H9 (cell line): ENCODE measurements at regions not wholly inside any gene's neighbourhood (a gene's known extent, or its start where the extent isn't known, plus 50 kb on each side); places are given as distances from the start of the nearest gene placed in this dataset.

Experiments
- DNase-seq: peaks from one replicate; pipeline ENCODE4 v3.0.0-alpha.2; 2017
- H2AFZ ChIP-seq: one replicate; pipeline ENCODE4 v1.6.1; 2013; ENCODE audit warnings: mild to moderate bottlenecking, low read length, control low read depth, moderate library complexity
- H2AK5ac ChIP-seq: 2 replicates; pipeline ENCODE4 v1.6.1; 2013; ENCODE audit warnings: low read length, control low read depth, mixed read lengths; ENCODE audit not compliant: insufficient read length
- H2BK120ac ChIP-seq: one replicate; pipeline ENCODE4 v1.6.1; 2013; ENCODE audit warnings: low read depth, mild to moderate bottlenecking, low read length, control low read depth, inconsistent platforms; ENCODE audit not compliant: poor library complexity, severe bottlenecking
- H2BK12ac ChIP-seq: 2 replicates; pipeline ENCODE4 v1.6.1; 2013; ENCODE audit warnings: low read length, control low read depth, mixed read lengths, low read depth; ENCODE audit not compliant: insufficient read length
- H2BK15ac ChIP-seq: 2 replicates; pipeline ENCODE4 v1.6.1; 2013; ENCODE audit warnings: low read depth, low read length, control low read depth
- H2BK20ac ChIP-seq: one replicate; pipeline ENCODE4 v1.6.1; 2013; ENCODE audit warnings: low read depth, mild to moderate bottlenecking, low read length, control low read depth, inconsistent platforms; ENCODE audit not compliant: poor library complexity, severe bottlenecking
- H2BK5ac ChIP-seq: 2 replicates; pipeline ENCODE4 v1.6.1; 2013; ENCODE audit warnings: low read length, control low read depth, mixed read lengths; ENCODE audit not compliant: insufficient read length
- H3K14ac ChIP-seq: 2 replicates; pipeline ENCODE4 v1.6.1; 2013; ENCODE audit warnings: low read length, control low read depth; ENCODE audit not compliant: insufficient read depth
- H3K18ac ChIP-seq: 2 replicates; pipeline ENCODE4 v1.6.1; 2013; ENCODE audit warnings: low read depth, mild to moderate bottlenecking, mixed read lengths, low read length, control low read depth; ENCODE audit not compliant: insufficient read length
- H3K23ac ChIP-seq: 2 replicates; pipeline ENCODE4 v1.6.1; 2013; ENCODE audit warnings: low read length, control low read depth, mixed read lengths, low read depth; ENCODE audit not compliant: insufficient read length
- H3K23me2 ChIP-seq: 2 replicates; pipeline ENCODE4 v1.6.1; 2013; ENCODE audit warnings: low read depth, mild to moderate bottlenecking, mixed read lengths, low read length, control low read depth; ENCODE audit not compliant: insufficient read length, poor library complexity, severe bottlenecking
- H3K27ac ChIP-seq: 2 replicates; pipeline ENCODE4 v1.5.1; 2013; ENCODE audit warnings: low read length, control low read depth, mixed read lengths, low read depth; ENCODE audit not compliant: insufficient read length
- H3K27me3 ChIP-seq: 2 replicates; pipeline ENCODE4 v1.6.1; 2013; ENCODE audit warnings: low read length, control low read depth, inconsistent platforms; ENCODE audit not compliant: insufficient read depth
- H3K4ac ChIP-seq: 2 replicates; pipeline ENCODE4 v1.6.1; 2013; ENCODE audit warnings: low read depth, mild to moderate bottlenecking, control low read depth, inconsistent platforms, low read length, moderate library complexity
- H3K4me1 ChIP-seq: 2 replicates; pipeline ENCODE4 v1.6.1; 2013; ENCODE audit warnings: low read length, control low read depth, inconsistent platforms; ENCODE audit not compliant: insufficient read depth
- H3K4me2 ChIP-seq: 2 replicates; pipeline ENCODE4 v1.6.1; 2013; ENCODE audit warnings: low read length, control low read depth, mixed read lengths; ENCODE audit not compliant: insufficient read length, insufficient read depth
- H3K56ac ChIP-seq: 2 replicates; pipeline ENCODE4 v1.6.1; 2013; ENCODE audit warnings: low read depth, mild to moderate bottlenecking, mixed read lengths, low read length, control low read depth; ENCODE audit not compliant: insufficient read length
- H3K79me1 ChIP-seq: 2 replicates; pipeline ENCODE4 v1.6.1; 2013; ENCODE audit warnings: low read depth, mild to moderate bottlenecking, moderate library complexity, low read length, control low read depth, inconsistent platforms; ENCODE audit not compliant: insufficient read depth, poor library complexity, severe bottlenecking
- H3K79me2 ChIP-seq: 2 replicates; pipeline ENCODE4 v1.6.1; 2013; ENCODE audit warnings: low read length, control low read depth, inconsistent platforms; ENCODE audit not compliant: insufficient read depth
- H3K9ac ChIP-seq: 2 replicates; pipeline ENCODE4 v1.6.1; 2013; ENCODE audit warnings: low read length, control low read depth, mixed read lengths; ENCODE audit not compliant: insufficient read length; ENCODE audit errors: extremely low read depth
- H3K9me3 ChIP-seq: one replicate; pipeline ENCODE4 v1.6.1; 2013; ENCODE audit warnings: low read depth, low read length, inconsistent platforms; ENCODE audit not compliant: control insufficient read depth
- H3T11ph ChIP-seq: one replicate; pipeline ENCODE4 v1.6.1; 2013; ENCODE audit warnings: mild to moderate bottlenecking, low read length, control low read depth, inconsistent platforms
- H4K20me1 ChIP-seq: one replicate; pipeline ENCODE4 v1.6.1; 2013; ENCODE audit not compliant: control insufficient read depth, insufficient read length, insufficient read depth
- H4K5ac ChIP-seq: 2 replicates; pipeline ENCODE4 v1.6.1; 2013; ENCODE audit warnings: low read depth, mild to moderate bottlenecking, mixed read lengths, low read length, control low read depth; ENCODE audit not compliant: insufficient read length
- H4K8ac ChIP-seq: replicated peaks from 2 replicates; pipeline ENCODE4 v1.6.1; 2013; ENCODE audit warnings: low read length, control low read depth, mixed read lengths, low read depth; ENCODE audit not compliant: insufficient read length
- H4K91ac ChIP-seq: 2 replicates; pipeline ENCODE4 v1.6.1; 2013; ENCODE audit warnings: low read depth, mild to moderate bottlenecking, moderate library complexity, mixed read lengths, low read length, control low read depth; ENCODE audit not compliant: insufficient read length
- H3K27ac Mint-ChIP-seq, 3 experiments: 2 replicates in 2 of 3; 3 replicates in 1 of 3; pipeline ENCODE4 v1.8.0; 2020 to 2021; ENCODE audit warnings: mixed read lengths in 3 of 3, mild to moderate bottlenecking in 1 of 3, moderate library complexity in 1 of 3
- H3K27me3 Mint-ChIP-seq: 2 replicates; pipeline ENCODE4 v1.8.0; 2021; ENCODE audit warnings: low read depth, mild to moderate bottlenecking, moderate library complexity, mixed read lengths
- H3K36me3 Mint-ChIP-seq, 3 experiments: 2 replicates in 2 of 3; 3 replicates in 1 of 3; pipeline ENCODE4 v1.8.0; 2020 to 2021; ENCODE audit warnings: low read depth in 3 of 3, mixed read lengths in 3 of 3; ENCODE audit not compliant: insufficient read depth in 1 of 3
- H3K4me1 Mint-ChIP-seq, 2 experiments: 2 replicates each; pipeline ENCODE4 v1.8.0; 2020; ENCODE audit warnings: mixed read lengths in 2 of 2
- H3K4me3 Mint-ChIP-seq, 2 experiments: 2 replicates in 1 of 2; 3 replicates in 1 of 2; pipeline ENCODE4 v1.8.0; 2020 to 2021; ENCODE audit warnings: mild to moderate bottlenecking in 2 of 2, mixed read lengths in 2 of 2, moderate library complexity in 1 of 2
- H3K9me3 Mint-ChIP-seq, 2 experiments: 2 replicates in 1 of 2; 3 replicates in 1 of 2; pipeline ENCODE4 v1.8.0; 2020; ENCODE audit warnings: mild to moderate bottlenecking in 2 of 2, mixed read lengths in 2 of 2, moderate library complexity in 1 of 2
- CTCF ChIP-seq: fragments of 200-600 bp; sonication (generic); conservative IDR thresholded peaks from 3 replicates; pipeline ENCODE4 v1.8.0; 2021; ENCODE audit warnings: antibody characterized with exemption, mild to moderate bottlenecking
- WGBS: extraction: QIAGEN DNeasy Blood & Tissue Kit; methylation state at CpG from one replicate; pipeline ENCODE4 v1.1.7; 2013; ENCODE audit warnings: missing lambda C conversion rate, low lambda C conversion rate, mixed read lengths; ENCODE audit not compliant: insufficient read length; ENCODE audit errors: extremely low coverage; 5-methylcytosine and 5-hydroxymethylcytosine counted together

DNA sequence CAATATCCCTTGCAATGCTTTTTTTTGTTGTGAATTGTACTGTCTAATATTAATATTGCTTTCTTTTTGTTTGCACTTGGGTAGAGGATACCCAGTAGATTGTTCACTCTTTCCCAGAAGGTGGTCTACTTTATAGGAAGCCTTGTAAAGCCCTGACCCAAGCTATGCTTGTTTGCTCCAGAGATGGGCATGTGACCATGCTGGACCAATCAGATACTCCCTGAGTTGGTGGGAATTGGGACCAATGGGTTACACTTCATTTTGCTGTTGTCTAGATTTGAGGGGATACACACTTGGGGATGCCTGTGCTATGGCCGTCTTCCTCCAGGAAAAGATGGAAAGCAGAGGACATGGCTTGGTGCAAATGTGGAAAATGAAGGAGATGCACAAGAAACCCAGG lies 314.3 kb downstream of the DYSF start:
- WGBS, result no CpG with 5 or more reads among the region's 1 CpG
- H3T11ph ChIP-seq, result no peak overlapping the region
- no peak overlapping the region for H3K4me3 Mint-ChIP-seq

More for the DNA sequence above, 314.3 kb downstream of the DYSF start:
- no peak for DNase-seq
- peaks cover 8 to 14% of the 10 kb centered on the region in 2 experiments for H3K9me3 Mint-ChIP-seq
- Histone ChIP-seq H2BK20ac (no peak overlapping the region), H4K5ac (no peak overlapping the region), H2AK5ac (no peak overlapping the region), H3K79me2 (no peaks in the 10 kb centered on the region), H3K27ac (no peak overlapping the region), H4K91ac (no peak overlapping the region), H3K4me1 (no peaks in the 10 kb centered on the region), H3K27me3 (no peaks in the 10 kb centered on the region), H4K20me1 (no peaks in the 10 kb centered on the region), H3K23me2 (no peaks in the 10 kb centered on the region), H3K14ac (no peak overlapping the region), H3K4ac (no peak overlapping the region), H2BK5ac (no peak overlapping the region), H3K79me1 (no peaks in the 10 kb centered on the region), H3K23ac (no peak overlapping the region), H2BK12ac (no peak overlapping the region), H4K8ac (no peak overlapping the region), H2BK120ac (no peak overlapping the region), H3K4me2 (no peak overlapping the region), H3K56ac (no peak overlapping the region), H2BK15ac (no peak overlapping the region), H3K18ac (no peak overlapping the region), H3K9ac (no peak overlapping the region), H2AFZ (no peak overlapping the region), H3K9me3 (no peaks in the 10 kb centered on the region)
- H3K4me1 Mint-ChIP-seq, result no peaks in the 10 kb centered on the region
- H3K27ac Mint-ChIP-seq, result no peak overlapping the region
- peaks cover 0 to 6% (median 4%) of the 10 kb centered on the region in 3 experiments; a peak in 4 of 7 replicates for H3K36me3 Mint-ChIP-seq
- peaks cover 3% of the 10 kb centered on the region for H3K27me3 Mint-ChIP-seq
- TF ChIP-seq CTCF, result no peak
